Epithelial cell of proximal tubule (primary cell): ENCODE measurements at regions not wholly inside any gene's neighbourhood (a gene's known extent, or its start where the extent isn't known, plus 50 kb on each side); places are given as distances from the start of the nearest gene placed in this dataset.

Experiments used
- DNase-seq: peaks from one replicate; pipeline ENCODE4 v3.0.0-alpha.2; 2011; ENCODE audit warnings: low read depth
- H3K4me3 ChIP-seq: 2 replicates; pipeline ENCODE4 v1.5.1; 2011; ENCODE audit warnings: low read depth, mild to moderate bottlenecking, low read length
- TF ChIP-seq, protein P1 (sequence below): conservative IDR thresholded peaks from 2 replicates; pipeline ENCODE4 v1.5.1; 2012; ENCODE audit warnings: low read depth, mild to moderate bottlenecking, low read length

DNA sequence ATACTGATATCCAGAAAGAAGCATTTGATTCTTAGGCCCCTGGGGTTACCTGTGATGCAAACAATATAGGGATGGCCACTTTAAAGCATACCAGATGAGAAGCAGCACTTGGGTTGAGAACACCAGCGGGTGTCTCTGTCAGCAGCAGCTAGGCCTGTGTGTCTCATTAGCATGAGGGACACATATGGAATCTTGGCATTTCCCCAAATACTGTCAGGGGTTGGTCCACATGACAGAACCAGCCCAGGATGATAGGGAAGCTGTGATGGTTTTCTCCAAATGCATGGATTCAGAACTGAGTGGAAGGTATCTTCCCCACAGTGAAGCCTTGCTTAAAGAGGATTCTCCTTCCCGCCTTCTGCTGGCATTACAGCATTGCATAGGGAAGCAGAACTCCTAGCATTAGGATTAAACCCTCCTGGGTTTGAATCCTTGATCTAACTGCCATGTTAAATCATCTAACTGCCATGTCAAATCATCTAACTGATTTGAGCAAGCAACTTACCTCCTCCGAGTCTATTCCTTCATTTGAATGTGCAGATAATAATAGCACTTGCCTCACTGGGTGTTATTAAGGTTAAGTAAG lies 111.5 kb upstream of the WSCD2 start:
- DNase-seq: no peak
- no peak overlapping the region for H3K4me3 ChIP-seq
- TF ChIP-seq, protein P1, sequence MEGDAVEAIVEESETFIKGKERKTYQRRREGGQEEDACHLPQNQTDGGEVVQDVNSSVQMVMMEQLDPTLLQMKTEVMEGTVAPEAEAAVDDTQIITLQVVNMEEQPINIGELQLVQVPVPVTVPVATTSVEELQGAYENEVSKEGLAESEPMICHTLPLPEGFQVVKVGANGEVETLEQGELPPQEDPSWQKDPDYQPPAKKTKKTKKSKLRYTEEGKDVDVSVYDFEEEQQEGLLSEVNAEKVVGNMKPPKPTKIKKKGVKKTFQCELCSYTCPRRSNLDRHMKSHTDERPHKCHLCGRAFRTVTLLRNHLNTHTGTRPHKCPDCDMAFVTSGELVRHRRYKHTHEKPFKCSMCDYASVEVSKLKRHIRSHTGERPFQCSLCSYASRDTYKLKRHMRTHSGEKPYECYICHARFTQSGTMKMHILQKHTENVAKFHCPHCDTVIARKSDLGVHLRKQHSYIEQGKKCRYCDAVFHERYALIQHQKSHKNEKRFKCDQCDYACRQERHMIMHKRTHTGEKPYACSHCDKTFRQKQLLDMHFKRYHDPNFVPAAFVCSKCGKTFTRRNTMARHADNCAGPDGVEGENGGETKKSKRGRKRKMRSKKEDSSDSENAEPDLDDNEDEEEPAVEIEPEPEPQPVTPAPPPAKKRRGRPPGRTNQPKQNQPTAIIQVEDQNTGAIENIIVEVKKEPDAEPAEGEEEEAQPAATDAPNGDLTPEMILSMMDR: no peak

DNA sequence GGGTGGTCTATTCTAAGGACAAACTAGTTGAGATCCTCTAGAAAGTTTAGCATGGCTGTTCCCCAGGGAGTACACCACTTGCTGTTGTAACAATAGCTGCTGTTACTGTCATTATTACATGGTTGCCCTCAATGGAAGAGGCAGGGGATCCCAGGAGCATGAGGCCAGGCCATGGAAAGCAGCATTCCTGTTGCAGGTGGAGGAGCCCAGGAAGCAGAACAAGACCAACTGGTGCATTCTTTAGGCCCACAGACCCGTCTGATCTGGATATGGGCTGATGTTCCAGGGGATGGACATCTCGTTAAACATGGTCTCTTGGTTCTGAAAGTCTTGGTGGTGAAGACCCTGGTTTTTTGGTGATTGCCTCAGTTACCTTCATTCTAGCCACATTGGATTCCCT lies 109.2 kb upstream of the WSCD2 start:
- no peak for DNase-seq
- TF ChIP-seq, protein P1: no peak
- H3K4me3 ChIP-seq: no peak overlapping the region

- DNase-seq: no peak
- H3K4me3 ChIP-seq: no peak overlapping the region
- TF ChIP-seq, protein P1: no peak
Measured at GRCh38 chr12:108021141-108021540, 107.9 kb upstream of the WSCD2 start.

DNA sequence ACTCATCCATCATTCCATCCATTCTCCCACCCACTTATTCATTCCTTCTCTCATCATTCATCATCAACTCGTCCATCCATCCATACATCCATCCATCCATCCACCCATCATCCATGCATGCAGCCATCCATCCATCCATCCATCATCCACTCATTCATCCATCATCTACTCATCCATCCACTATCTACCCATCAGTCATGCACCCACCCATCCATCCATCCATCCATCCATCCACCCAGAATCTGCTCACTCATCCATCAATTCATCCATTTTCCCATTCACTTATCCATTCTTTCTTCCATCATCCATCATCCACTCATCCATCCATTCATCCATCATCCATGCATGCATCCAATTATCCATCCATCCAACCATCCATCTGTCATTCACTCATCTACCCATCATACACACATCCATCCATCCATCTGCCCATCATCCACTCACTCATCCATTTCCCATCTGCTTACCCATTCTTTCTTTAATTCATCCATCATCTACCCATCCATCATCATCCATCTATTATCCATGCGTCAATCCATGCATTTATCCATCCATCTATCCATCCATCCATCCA lies 107.1 kb upstream of the WSCD2 start:
- H3K4me3 ChIP-seq: no peak overlapping the region
- DNase-seq: no peak
- TF ChIP-seq, protein P1: no peak

GRCh38 chr12:108029051-108029835 lies 99.8 kb upstream of the WSCD2 start:
- TF ChIP-seq, protein P1: no peak
- DNase-seq: no peak

GRCh38 chr12:108033090-108033489 lies 96.0 kb upstream of the WSCD2 start:
- TF ChIP-seq, protein P1: no peak
- no peak overlapping the region for H3K4me3 ChIP-seq
- no peak for DNase-seq

More at GRCh38 chr12:108029051-108029835, 99.8 kb upstream of the WSCD2 start:
- no peak overlapping the region for H3K4me3 ChIP-seq
